NCI-H2029 (cell line): ENCODE measurements at regions not wholly inside any gene's neighbourhood (a gene's known extent, or its start where the extent isn't known, plus 50 kb on each side); places are given as distances from the start of the nearest gene placed in this dataset.
"Not testable (repeated sequence)": the region's sequence is repeated elsewhere in the genome, so short reads cannot be mapped to it uniquely, and the experiment has no call there.

Source experiments
- DNase-seq: peaks from one replicate; lab custom pipeline; 2025; lab: John Stamatoyannopoulos, UW

GRCh38 chr5:72651109-72651508 lies 143.9 kb upstream of the ZNF366 start:
- DNase-seq = no peak

- no peak for DNase-seq
Observed at GRCh38 chr5:72649449-72649848, 142.2 kb upstream of the ZNF366 start.

GRCh38 chr5:72648480-72648879 lies 141.3 kb upstream of the ZNF366 start:
- DNase-seq = no peak

GRCh38 chr5:72647806-72648205 lies 140.6 kb upstream of the ZNF366 start:
- DNase-seq = no peak

DNA sequence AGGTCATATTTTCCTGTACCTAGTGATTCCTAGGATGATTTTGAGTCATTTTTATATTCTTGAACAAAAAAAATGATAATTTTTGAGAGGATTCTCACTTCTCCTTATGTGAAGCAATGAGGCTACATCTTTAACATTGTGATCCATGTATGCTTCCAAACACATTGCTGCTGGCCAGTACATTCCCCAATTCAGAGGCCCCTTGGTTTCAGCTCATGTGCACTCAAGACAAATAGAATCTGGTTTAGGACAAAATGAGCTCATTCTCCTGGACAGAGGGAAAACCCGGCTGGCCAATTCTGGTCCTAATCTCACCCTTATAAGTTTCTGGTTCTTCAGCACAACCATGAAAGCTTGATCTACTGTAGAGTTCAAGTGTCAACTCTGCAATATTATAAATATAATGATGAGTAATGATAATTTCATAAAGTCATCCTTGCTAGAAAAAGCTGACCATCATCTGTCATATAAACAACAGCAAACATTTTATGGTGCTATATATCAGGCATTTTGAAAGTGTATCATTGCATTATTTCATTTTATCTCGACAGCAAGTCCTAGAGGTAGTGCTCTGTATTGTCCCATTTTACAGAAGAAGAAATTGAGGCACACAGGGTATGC lies 139.1 kb upstream of the ZNF366 start:
- DNase-seq = no peak

GRCh38 chr5:72645064-72645846 lies 138.0 kb upstream of the ZNF366 start:
- DNase-seq = no peak

GRCh38 chr5:72644296-72644695 lies 137.1 kb upstream of the ZNF366 start:
- DNase-seq = no peak

GRCh38 chr5:72641164-72641563 lies 134.0 kb upstream of the ZNF366 start:
- DNase-seq = no peak

- DNase-seq = no peak
Observed at GRCh38 chr5:72637058-72637457, 129.8 kb upstream of the ZNF366 start.

DNA sequence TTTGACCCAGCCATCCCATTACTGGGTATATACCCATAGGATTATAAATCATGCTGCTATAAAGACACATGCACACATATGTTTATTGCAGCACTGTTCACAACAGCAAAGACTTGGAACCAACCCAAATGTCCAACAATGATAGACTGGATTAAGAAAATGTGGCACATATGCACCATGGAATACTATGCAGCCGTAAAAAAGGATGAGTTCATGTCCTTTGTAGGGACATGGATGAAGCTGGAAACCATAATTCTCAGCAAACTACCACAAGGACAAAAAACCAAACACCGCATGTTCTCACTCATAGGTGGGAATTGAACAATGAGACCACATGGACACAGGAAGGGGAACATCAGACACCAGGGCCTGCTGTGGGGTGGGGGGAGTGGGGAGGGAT lies 129.4 kb upstream of the ZNF366 start:
- DNase-seq = not testable (repeated sequence)

GRCh38 chr5:72634444-72634843 lies 127.2 kb upstream of the ZNF366 start:
- no peak for DNase-seq

DNA sequence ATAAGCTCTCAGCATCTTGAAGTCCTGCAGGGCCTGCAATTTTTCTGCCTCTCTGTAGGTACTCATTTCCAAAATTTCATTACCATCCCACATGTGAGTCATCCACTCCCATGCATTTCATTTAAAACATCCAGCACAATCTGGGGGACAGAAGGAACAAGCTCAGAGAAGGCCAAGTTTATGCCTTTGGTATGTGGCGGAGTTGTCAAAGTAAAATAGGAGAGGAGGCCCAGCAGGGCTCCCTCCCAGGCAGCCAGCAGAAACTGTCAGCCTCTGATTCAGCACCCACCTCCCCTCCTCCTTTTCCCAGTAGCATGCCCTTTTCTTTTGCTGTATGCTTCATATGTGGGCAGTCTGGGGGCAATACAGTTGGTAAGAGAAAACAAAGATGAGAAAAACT lies 126.4 kb upstream of the ZNF366 start:
- DNase-seq = no peak

- DNase-seq = no peak
Observed at GRCh38 chr5:72633041-72633445, 125.8 kb upstream of the ZNF366 start.

DNA sequence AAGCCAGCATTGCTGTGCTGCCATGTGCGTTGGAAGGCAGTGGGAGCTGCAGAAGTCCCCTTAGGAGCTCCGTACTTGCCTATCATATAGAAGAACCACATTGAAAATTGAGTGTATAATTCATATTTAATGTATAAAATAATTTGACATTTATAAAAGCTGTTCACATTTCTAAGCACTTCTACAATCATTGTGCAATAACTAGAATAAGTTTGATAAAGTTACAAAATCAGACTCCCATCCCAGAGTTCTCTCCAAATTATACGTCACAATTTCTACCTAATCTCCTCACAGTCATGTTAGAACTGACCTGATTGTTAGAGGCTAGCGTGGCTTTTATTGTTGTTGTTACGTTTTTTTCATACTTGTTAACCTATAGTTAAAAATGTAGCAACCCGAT lies 123.5 kb upstream of the ZNF366 start:
- no peak for DNase-seq

GRCh38 chr5:72630081-72630480 lies 122.9 kb upstream of the ZNF366 start:
- no peak for DNase-seq

DNA sequence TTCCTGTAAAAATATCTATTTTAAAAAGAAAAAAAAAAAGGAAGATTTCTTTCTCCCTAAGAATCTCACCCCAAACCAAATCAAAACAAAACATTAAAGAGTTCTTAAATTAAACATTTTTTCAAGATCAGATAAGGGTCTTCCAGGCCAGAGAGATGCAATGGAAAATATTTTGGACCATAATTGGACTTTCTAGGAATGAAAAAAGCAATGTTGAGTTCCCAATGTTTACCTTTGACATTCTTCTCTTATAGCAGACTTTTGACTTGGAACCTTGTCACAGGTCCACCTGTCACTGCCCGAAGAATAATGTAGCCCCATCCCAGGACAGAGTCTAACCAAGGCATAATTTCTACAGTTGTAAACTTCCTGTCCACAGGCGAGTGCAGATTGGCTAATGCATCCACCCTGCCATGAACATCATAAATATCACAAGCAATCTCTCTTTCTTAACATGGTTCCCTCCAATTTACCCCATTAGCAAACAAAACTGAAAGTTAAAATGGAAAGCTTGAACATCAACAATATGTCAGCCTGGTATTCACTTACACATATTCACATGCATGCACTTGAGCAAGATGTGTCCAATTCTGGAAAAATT lies 121.7 kb upstream of the ZNF366 start:
- no peak for DNase-seq

GRCh38 chr5:72625332-72625731 lies 118.1 kb upstream of the ZNF366 start:
- DNase-seq = no peak

GRCh38 chr5:72624641-72625236 lies 117.5 kb upstream of the ZNF366 start:
- no peak for DNase-seq

- no peak for DNase-seq
Observed at GRCh38 chr5:72623936-72624335, 116.7 kb upstream of the ZNF366 start.

GRCh38 chr5:72623323-72623722 lies 116.1 kb upstream of the ZNF366 start:
- DNase-seq = no peak

DNA sequence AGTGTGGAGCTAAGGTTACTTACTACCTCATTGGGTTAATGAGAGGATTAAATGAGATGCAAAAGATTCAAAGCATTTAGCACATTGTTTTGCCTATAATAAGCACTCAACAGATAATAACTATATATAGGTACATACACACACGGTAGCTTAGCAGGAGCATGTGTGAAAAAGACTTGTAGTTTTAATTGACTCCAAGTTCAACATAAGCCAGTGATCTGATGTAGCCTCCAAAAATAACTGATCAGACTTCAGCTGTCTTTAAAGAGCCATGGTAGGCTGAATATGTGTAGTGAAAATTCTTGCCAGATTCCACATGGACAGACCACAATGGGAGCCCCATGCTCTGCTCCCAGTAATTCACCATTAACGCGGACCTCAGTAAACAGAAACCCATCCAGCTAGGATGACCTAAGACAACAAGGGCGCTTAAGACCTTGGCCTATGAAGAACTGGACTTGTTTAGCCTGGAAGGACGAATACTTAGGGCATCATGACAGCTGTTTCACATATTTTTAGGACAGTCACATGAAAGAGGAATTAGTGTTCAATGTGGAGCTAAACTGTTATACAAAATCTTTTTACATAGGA lies 115.1 kb upstream of the ZNF366 start:
- DNase-seq = no peak

- DNase-seq = no peak
Observed at GRCh38 chr5:72621576-72621975, 114.4 kb upstream of the ZNF366 start.

DNA sequence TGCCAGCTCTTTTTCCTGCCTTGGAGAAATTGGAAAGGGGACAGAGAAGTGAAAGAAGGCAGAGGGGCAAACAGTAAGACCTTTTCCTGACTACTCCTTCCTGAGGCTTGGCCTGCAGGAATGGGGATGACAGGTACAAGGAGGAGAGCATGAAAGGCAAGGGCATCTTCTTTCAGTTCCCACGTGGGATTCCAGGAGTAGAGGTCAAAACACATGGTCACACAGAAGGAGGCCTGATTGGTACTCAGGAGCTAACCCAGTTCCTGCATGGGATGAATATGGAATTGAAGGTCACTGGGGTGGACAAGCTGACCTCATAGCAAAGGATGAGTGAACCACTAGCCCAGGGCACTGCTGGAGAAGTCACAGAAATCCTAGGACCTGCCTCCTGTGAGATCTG lies 112.5 kb upstream of the ZNF366 start:
- no peak for DNase-seq
